Head of caudate nucleus (tissue), 42 donors: ENCODE measurements at regions not wholly inside any gene's neighbourhood (a gene's known extent, or its start where the extent isn't known, plus 50 kb on each side); places are given as distances from the start of the nearest gene placed in this dataset.

ENCODE experiments used
- DNase-seq, 42 donors: peaks; one replicate each; pipeline versions ENCODE4 v3.0.0 to v3.0.0-alpha.2; 2020 to 2021; ENCODE audit warnings: mixed read lengths in 7 of 42
- intact Hi-C: fragments of 100-400 bp; cut with DNase I; formaldehyde crosslinking; loops from one replicate; pipeline ENCODE4 v1.15.0; 2022

GRCh38 chr6:166691746-166692145 is 64.7 kb upstream of the RPS6KA2 start:
- intact Hi-C loops: no loop called here
- no peak for DNase-seq

- no peak for DNase-seq
- intact Hi-C loops: no loop called here
Measured at GRCh38 chr6:166691199-166691598, 64.1 kb upstream of the RPS6KA2 start.

- no peak for DNase-seq
- intact Hi-C loops: no loop called here
Measured at GRCh38 chr6:166689687-166690086, 62.6 kb upstream of the RPS6KA2 start.

- intact Hi-C loops: no loop called here
- DNase-seq: no peak
Measured at GRCh38 chr6:166688901-166689300, 61.9 kb upstream of the RPS6KA2 start.

GRCh38 chr6:166687879-166688205 is 60.8 kb upstream of the RPS6KA2 start:
- no peak for DNase-seq
- intact Hi-C loops: no loop called here

GRCh38 chr6:166687070-166687878 is 60.2 kb upstream of the RPS6KA2 start:
- intact Hi-C loops: no loop called here
- DNase-seq: no peak

GRCh38 chr6:166686317-166686716 is 59.3 kb upstream of the RPS6KA2 start:
- no peak for DNase-seq
- intact Hi-C loops: no loop called here

GRCh38 chr6:166684866-166685265 is 57.8 kb upstream of the RPS6KA2 start:
- intact Hi-C loops: no loop called here
- DNase-seq: peak in 1 of 42 donors; percentile 4

- DNase-seq: no peak
Measured at GRCh38 chr6:166684170-166684569, 57.1 kb upstream of the RPS6KA2 start.

GRCh38 chr6:166683477-166683876 is 56.4 kb upstream of the RPS6KA2 start:
- DNase-seq: no peak
- intact Hi-C loops: no loop called here

More at GRCh38 chr6:166684170-166684569, 57.1 kb upstream of the RPS6KA2 start:
- intact Hi-C loops: no loop called here

- intact Hi-C loops: no loop called here
- no peak for DNase-seq
Measured at GRCh38 chr6:166679566-166679965, 52.5 kb upstream of the RPS6KA2 start.

GRCh38 chr6:166678426-166678825 is 51.4 kb upstream of the RPS6KA2 start:
- intact Hi-C loops: no loop called here
- DNase-seq: no peak

GRCh38 chr6:166677941-166678340 is 50.9 kb upstream of the RPS6KA2 start:
- DNase-seq: no peak

More at GRCh38 chr6:166677941-166678340, 50.9 kb upstream of the RPS6KA2 start:
- intact Hi-C loops: no loop called here
